ENCODE measurements at regions not wholly inside any gene's neighbourhood (a gene's known extent, or its start where the extent isn't known, plus 50 kb on each side); places are given as distances from the start of the nearest gene placed in this dataset.

GRCh38 chr4:13859423-13859822 lies 231.9 kb upstream of the BOD1L1 start:
- TF ChIP-seq CTCF (IDR thresholded peaks at IDR 0.05): no peak
- ATAC-seq (ENCODE audit: low FRiP score) (no peak), DNase-seq (ENCODE audit: low spot score) (no peak)

- no peak for TF ChIP-seq CTCF (IDR thresholded peaks at IDR 0.05)
- DNase-seq (ENCODE audit: low spot score) (no peak), ATAC-seq (ENCODE audit: low FRiP score) (no peak)
These were observed 232.6 kb upstream of the BOD1L1 start for GRCh38 chr4:13860126-13860525.

GRCh38 chr4:13865871-13866669 lies 238.5 kb upstream of the BOD1L1 start:
- no peak for TF ChIP-seq CTCF (IDR thresholded peaks at IDR 0.05)
- DNase-seq (ENCODE audit: low spot score) (no peak), ATAC-seq (ENCODE audit: low FRiP score) (no peak)

GRCh38 chr4:13866881-13867280 lies 239.4 kb upstream of the BOD1L1 start:
- TF ChIP-seq CTCF (IDR thresholded peaks at IDR 0.05): no peak

GRCh38 chr4:13872155-13872554 lies 244.6 kb upstream of the BOD1L1 start:
- no peak for DNase-seq (ENCODE audit: low spot score)
- no peak for TF ChIP-seq CTCF (IDR thresholded peaks at IDR 0.05)
- ATAC-seq (ENCODE audit: low FRiP score): no peak

More at GRCh38 chr4:13866881-13867280, 239.4 kb upstream of the BOD1L1 start:
- no peak for ATAC-seq (ENCODE audit: low FRiP score)
- no peak for DNase-seq (ENCODE audit: low spot score)

- ATAC-seq (ENCODE audit: low FRiP score): no peak
- TF ChIP-seq CTCF (IDR thresholded peaks at IDR 0.05): no peak
- no peak for DNase-seq (ENCODE audit: low spot score)
These were observed 245.4 kb upstream of the BOD1L1 start for GRCh38 chr4:13872955-13873354.

- ATAC-seq (ENCODE audit: low FRiP score) (no peak), DNase-seq (ENCODE audit: low spot score) (no peak)
- TF ChIP-seq CTCF (IDR thresholded peaks at IDR 0.05): no peak
These were observed 247.7 kb upstream of the BOD1L1 start for GRCh38 chr4:13875181-13875580.
